ENCODE measurements at regions not wholly inside any gene's neighbourhood (a gene's known extent, or its start where the extent isn't known, plus 50 kb on each side); places are given as distances from the start of the nearest gene placed in this dataset.

- TF ChIP-seq ZBED1 (IDR thresholded peaks at IDR 0.05): no peak
- TF ChIP-seq REST (IDR thresholded peaks at IDR 0.05; ENCODE audit: borderline replicate concordance): no peak
- no peak for TF ChIP-seq REST (CRISPR knock-in tag; IDR thresholded peaks at IDR 0.05; ENCODE audit: low read depth)
- no peak for TF ChIP-seq TCF7 (IDR thresholded peaks at IDR 0.05; ENCODE audit: borderline replicate concordance)
- no peak for TF ChIP-seq ETS1 (conservative IDR thresholded peaks at IDR 0.05; ENCODE audit: control insufficient read depth, low read depth, low read length)
- no peak for TF ChIP-seq ZBTB49 (CRISPR knock-in tag; IDR thresholded peaks at IDR 0.05; ENCODE audit: borderline replicate concordance)
- no peak for TF ChIP-seq NFYB (IDR thresholded peaks at IDR 0.05; ENCODE audit: extremely low read depth, insufficient read length)
- TF ChIP-seq CREB3 (tag; conservative IDR thresholded peaks at IDR 0.05; ENCODE audit: low read depth): no peak
- TF ChIP-seq HCFC1 (IDR thresholded peaks at IDR 0.05; ENCODE audit: low read depth, low read length): no peak
- no peak for TF ChIP-seq SRF (CRISPR knock-in tag; IDR thresholded peaks at IDR 0.05)
Measured at GRCh38 chrX:45795546-45795945, 594.9 kb upstream of the DIPK2B start.
